HG03045 (cell line): ENCODE measurements at regions not wholly inside any gene's neighbourhood (a gene's known extent, or its start where the extent isn't known, plus 50 kb on each side); places are given as distances from the start of the nearest gene placed in this dataset.

ENCODE experiments used
- ATAC-seq: cut with Tn5 transposase; IDR thresholded peaks from one replicate; pipeline ENCODE4 v1.9.1; 2021; ENCODE audit warnings: mild to moderate bottlenecking, moderate library complexity; ENCODE audit not compliant: unreplicated experiment

- no peak for ATAC-seq
These were observed 121.3 kb upstream of the CHL1 start for GRCh38 chr3:75260-75659.

GRCh38 chr3:79542-79941, 117.0 kb upstream of the CHL1 start:
- no peak for ATAC-seq

- no peak for ATAC-seq
These were observed 114.1 kb upstream of the CHL1 start for GRCh38 chr3:82508-82907.

GRCh38 chr3:83096-83495, 113.5 kb upstream of the CHL1 start:
- no peak for ATAC-seq

- no peak for ATAC-seq
These were observed 111.4 kb upstream of the CHL1 start for GRCh38 chr3:85180-85579.

- ATAC-seq: no peak
These were observed 108.3 kb upstream of the CHL1 start for GRCh38 chr3:88267-88666.

GRCh38 chr3:93746-94145, 102.8 kb upstream of the CHL1 start:
- no peak for ATAC-seq

- ATAC-seq: no peak
These were observed 100.3 kb upstream of the CHL1 start for GRCh38 chr3:96259-96658.

- ATAC-seq: no peak
These were observed 98.9 kb upstream of the CHL1 start for GRCh38 chr3:97417-98258.

GRCh38 chr3:98259-98654, 98.3 kb upstream of the CHL1 start:
- no peak for ATAC-seq

- no peak for ATAC-seq
These were observed 97.1 kb upstream of the CHL1 start for GRCh38 chr3:99506-99905.

GRCh38 chr3:102484-102883, 94.1 kb upstream of the CHL1 start:
- ATAC-seq: no peak

- ATAC-seq: no peak
These were observed 92.6 kb upstream of the CHL1 start for GRCh38 chr3:103991-104390.

GRCh38 chr3:105585-105984, 91.0 kb upstream of the CHL1 start:
- ATAC-seq: no peak

GRCh38 chr3:106619-107018, 89.9 kb upstream of the CHL1 start:
- ATAC-seq: no peak

- peak; percentile 56 for ATAC-seq
These were observed 85.2 kb upstream of the CHL1 start for GRCh38 chr3:111143-112069.

- no peak for ATAC-seq
These were observed 83.8 kb upstream of the CHL1 start for GRCh38 chr3:112773-113172.

- ATAC-seq: no peak
These were observed 77.9 kb upstream of the CHL1 start for GRCh38 chr3:118666-119065.

GRCh38 chr3:123341-123740, 73.2 kb upstream of the CHL1 start:
- ATAC-seq: no peak

GRCh38 chr3:124557-125179, 71.9 kb upstream of the CHL1 start:
- no peak for ATAC-seq

GRCh38 chr3:128515-129172, 67.9 kb upstream of the CHL1 start:
- no peak for ATAC-seq
